ENCODE measurements at regions not wholly inside any gene's neighbourhood (a gene's known extent, or its start where the extent isn't known, plus 50 kb on each side); places are given as distances from the start of the nearest gene placed in this dataset.
"Not testable (repeated sequence)": the region's sequence is repeated elsewhere in the genome, so short reads cannot be mapped to it uniquely, and the experiment has no call there.

DNA sequence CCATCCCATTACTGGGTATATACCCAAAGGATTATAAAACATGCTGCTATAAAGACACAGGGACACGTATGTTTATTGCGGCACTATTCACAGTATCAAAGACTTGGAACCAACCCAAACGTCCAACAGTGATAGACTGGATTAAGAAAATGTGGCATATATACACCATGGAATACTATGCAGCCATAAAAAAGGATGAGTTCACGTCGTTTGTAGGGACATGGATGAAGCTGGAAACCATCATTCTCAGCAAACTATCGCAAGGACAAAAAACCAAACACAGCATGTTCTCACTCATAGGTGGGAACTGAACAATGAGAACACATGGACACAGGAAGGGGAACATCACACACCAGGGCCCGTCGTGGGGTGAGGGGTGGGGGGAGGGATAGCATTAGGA lies 106.1 kb downstream of the CHD1L start:
- not testable (repeated sequence) for FAIRE-seq

DNA sequence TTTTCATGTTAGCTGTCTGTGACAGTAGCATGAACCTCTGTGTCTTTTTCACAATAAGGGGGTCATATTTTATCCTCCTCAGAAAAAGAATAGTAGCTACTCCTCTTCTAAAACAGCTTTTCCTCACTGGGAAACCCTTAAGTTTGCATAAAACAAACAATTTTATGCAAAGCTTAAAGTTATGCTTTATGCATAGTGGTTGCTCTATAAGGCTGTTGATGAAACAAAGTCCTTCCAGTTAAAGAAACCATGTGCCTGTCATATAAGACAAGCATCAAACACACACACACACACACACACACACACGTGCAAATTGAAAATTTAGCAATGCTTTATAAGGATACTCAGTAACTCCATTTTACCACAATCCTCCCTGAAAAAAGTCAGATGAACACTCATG lies 107.0 kb downstream of the CHD1L start:
- FAIRE-seq = no peak

DNA sequence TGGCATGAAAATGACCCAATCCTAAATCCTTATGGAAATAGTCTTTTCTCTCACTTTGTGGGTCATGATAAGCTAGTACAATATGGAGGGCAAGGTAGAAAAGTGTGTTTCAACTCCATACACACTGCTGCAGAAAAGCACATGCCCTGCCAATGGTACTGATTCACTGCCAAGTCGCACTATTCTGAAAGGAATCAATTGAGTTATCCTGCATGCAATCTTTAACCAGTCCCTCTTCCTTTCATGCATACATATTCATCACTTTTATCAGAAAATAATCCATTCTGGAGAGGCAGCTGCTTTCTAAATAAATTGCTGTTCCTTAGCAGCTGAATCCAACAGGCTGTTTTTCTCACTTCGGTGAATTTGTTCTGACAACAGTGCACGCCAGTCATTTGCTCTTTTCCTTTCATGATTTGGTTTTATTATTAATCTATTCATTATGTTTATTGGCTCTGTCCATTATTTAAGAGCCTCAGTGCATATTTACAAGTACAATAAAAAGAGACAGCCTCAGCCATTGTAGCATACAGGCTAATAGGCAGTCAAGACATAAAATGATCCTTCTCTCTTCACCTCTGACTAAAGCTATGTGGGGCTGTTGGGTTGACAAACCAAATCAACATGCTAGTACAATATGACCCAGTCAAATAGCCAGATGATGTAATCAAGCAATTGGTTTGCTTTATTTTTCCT lies 108.8 kb downstream of the CHD1L start:
- FAIRE-seq = no peak

DNA sequence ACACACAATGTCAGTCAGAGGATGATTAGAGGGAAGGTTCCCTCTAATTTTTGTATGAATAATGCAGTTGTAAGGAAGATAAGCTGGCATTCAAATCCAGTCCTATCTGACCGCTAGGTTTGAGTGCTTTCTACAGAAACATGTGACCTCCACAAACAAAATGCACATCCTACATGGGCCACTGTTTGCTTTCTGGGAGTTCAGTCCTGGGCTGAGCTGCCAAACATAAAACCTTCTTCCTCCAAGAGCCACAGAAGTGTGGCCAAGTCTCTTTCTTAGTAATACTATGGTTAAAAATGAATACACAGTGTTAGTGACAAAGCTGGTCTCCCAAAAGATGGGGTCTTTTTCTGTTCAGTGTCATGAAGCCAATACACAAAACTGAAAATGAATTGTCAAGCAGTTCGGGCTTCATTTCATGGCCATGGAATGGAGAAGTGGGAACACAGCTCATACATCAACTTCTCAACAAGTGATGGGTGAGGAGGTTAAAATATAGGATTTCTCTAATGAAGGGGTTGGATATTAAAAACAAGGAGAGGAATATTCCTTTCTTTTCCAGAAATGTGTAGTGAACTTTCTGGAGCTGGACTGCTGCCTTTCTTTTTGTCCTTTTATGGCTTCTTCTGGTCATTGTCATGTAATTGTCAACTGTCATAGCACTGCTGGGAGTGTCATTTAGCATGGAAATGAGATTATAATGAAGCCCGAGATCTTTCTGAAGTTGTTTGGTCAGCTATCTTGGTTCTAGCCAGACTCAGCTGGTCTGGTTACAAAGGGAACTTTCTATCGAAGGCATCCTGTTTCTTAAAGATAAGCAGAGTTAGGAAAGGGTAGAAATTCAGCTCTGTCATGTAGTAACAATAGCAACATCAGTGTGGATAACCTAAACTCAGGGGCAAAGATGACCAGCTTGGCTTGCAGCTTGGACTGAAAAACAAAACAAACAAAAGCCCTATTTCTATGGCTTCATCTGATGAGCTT lies 135.1 kb downstream of the CHD1L start:
- no peak for FAIRE-seq

DNA sequence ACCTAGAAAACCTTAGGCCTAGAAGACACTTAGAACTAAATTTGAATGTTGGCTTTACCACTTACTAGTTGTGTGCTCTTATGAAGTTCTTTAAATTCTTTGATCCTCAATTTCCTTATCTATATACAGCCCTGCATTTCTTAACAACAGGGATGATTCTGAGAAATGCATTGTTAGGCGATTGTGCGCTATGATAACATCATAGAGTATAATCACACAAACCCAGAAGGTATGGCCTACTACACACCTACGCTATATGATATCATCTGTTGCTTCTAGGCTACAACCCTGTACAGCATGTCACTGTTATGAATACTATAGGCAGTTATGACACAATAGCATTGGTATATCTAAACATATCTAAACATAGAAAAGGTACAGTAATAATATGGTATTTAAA lies 137.4 kb downstream of the CHD1L start:
- no peak for FAIRE-seq

DNA sequence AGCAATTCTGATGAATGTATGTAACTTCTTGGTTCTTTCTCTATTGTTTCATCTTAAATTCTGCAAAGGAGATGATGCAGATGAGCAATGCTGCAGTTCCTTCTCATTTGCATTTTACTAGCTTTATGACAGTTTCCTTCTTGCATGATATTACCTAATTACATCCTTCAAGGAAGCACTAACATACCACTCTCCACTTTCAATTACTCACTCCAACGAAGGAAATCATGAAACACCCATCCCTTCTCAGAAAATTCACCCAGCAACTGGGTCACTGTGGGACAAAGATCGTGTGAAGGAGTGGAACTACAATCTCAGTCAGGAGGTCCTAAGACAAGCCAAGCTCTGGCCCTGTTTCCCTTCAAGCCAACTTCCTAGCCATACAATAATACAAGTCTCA lies 142.3 kb downstream of the CHD1L start:
- no peak for FAIRE-seq

DNA sequence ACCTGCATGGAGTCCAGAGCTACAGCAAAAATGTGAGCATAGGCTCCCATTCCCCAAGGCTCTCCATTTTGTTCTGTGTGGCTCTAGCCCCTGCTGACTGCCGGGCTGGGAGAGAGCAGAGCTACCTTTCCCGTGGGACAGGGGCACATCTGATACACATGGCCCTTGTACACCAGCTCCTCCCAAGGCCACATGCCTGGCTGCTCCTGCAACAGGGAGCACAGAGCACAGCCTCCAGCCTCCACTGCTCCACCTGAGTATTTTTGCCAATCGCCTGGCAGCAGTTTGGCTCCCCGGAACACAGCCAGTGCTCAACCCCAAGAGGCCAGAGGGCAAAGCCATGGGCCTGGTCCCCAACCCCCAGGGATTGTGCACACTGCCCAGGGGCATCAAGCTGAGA lies 146.5 kb downstream of the CHD1L start:
- FAIRE-seq = no peak

DNA sequence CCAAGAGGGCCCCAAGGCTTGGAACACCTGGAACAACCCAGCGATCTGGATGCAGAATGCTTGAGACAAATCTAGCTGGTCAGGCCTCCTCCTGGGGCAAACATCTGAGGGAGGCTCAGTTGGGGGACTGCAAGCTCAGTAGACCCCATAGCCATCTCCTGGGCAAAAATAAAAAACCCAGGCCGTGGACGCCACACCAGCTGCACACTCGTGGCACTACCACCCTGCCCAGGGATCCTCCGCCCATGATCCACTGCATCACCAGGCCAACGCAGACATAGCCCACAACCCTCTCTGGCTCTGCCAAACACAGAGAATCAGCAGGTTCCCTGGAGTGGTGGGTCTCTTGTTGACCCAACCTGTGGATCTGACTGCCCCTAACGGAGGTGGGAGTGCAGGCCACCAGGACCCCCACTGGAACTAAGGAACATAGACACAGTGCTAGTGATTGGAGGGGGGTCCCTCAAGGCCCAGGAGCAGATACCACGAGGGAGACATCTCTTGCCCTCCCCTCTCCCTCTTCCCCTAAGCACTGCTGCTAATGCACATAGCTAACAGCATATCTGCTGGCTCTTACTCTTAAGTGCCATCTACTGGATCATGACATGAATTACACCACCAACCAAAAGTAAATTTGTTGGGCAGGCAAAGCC lies 147.2 kb downstream of the CHD1L start:
- peak; percentile 90 for FAIRE-seq

DNA sequence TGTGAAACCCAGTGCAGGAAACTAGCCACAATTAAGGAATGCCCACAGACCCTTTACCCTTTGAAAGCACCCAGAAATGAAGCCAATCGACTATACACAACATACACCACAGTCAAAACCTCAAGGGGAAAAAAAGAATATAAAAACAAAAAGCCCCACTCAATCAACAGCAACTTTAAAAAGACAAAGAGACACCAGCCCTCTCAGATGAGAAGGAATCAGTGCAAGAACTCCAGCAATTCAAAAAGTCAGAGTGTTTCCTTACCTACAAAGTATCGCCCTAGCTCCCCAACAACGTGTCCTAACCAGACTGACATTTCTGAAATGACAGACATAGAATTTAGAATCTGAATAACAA lies 147.7 kb downstream of the CHD1L start:
- no peak for FAIRE-seq

DNA sequence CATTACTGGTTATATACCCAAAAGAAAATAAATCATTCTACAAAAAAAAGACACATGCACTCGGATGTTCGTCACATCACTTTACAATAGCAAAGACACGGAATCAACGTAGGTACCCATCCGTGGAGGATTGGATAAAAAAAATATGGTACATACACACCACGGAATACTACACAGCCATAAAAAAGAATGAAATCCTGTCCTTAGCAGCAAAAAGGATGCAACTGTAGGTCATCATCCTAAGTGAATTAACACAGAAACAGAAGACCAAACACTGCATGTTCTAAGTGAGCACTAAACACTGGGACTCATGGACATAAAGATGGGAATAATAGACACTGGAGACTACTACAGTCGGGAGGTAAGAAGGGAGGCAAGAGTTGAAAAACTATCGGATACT lies 148.6 kb downstream of the CHD1L start:
- FAIRE-seq = no peak

DNA sequence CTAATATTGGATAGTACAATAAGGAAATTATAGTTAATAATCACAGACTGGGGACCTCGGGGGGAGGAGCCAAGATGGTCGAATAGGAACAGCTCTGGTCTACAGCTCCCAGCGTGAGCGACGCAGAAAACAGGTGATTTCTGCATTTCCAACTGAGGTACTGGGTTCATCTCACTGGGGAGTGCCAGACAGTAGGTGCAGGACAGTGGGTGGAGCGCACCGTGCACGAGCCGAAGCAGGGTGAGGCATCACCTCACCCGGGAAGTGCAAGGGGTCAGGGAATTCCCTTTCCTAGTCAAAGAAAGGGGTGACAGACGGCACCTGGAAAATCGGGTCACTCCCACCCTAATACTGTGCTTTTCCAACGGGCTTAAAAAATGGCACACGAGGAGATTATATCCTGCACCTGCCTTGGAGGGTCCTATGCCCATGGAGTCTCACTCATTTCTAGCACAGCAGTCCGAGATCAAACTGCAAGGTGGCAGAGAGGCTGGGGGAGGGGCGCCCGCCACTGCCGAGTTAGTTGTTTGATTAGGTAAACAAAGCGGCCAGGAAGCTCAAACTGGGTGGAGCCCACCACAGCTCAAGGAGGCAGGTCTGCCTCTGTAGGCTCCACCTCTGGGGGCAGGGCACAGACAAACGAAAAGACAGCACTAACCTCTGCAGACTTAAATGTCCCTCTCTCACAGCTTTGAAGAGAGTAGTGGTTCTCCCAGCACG lies 138.8 kb upstream of the BCL9 start:
- not testable (repeated sequence) for FAIRE-seq

DNA sequence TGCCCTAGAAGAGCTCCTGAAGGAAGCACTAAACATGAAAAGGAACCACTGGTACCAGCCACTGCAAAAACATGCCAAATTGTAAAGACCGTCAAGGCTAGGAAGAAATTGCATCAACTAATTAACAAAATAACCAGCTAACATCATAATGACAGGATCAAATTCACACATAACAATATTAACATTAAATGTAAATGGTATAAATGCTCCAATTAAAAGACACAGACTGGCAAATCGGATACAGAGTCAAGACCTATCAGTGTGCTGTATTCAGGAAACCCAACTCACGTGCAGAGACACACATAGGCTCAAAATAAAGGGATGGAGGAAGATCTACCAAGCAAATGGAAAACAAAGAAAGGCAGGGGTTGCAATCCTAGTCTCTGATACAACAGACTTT lies 137.0 kb upstream of the BCL9 start:
- FAIRE-seq = not testable (repeated sequence)

DNA sequence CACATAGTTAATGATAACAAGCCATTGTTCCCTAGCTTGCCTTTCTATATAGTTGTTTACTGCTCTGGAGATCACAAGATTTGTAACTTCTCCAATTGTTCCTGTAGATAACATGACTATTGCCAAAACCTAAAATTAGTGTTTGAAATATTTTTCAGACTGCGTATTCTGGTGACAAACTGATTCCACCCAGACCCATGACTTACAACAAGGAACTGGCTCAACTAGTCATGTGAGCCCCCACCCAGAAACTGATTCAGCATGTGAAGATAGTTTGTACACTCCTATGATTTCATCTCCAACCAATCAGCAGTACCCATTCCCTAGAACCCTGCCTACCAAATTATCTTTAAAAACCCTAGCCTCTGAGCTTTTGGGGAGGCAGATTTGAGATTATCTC lies 131.4 kb upstream of the BCL9 start:
- no peak for FAIRE-seq

DNA sequence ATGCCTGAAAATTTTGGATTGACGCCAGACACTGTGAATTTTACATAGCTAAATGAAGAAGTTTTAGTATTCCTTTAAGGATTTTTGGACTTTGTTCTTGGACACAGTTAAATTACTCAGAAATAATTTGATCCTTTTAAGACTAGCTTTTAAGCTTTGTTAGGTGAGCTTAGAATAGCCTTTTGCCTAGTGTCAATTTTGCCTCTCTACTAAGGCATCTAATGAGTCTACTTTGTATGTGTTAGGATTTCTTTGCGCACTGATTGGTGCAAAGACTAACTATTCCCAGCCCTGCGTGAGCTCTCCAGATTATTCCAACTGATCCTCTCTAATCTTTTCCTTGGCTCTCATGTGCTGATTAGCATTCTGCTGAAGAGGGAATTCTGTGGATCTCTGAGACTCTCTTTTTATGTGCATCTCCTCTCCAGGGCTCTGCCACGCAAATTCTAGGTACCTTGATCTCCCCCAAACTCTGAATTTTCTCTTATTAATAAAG lies 128.1 kb upstream of the BCL9 start:
- no peak for FAIRE-seq

DNA sequence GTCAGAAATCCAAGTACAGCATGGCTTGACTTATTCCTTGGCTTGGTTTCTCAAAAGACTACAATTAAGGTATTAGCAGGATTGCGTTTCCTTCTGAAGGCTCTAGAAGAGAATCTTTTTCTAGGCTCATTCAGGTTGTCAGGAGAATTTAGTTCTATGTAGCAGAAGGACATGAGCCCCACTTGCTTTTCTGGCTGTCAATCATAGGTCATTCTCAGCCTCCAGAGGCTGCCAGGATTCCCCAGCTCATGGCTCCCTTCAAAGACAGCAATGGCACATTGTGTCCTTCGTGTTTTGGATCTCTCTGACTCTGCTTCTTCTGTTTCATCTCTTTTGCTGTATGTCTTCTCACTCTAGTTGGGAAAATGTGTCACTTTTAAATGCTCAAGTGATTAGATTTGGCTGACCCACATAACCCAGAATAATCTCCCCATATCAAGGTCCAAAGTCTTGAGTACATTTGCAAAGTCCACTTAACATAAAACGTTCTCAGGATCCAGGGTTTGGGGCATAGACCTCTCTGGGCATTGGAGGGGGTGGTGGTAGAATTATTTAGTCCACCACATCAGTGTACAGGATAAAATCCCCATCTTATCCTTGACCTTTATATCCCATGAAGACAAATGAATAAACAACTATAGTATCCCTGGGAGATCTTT lies 126.7 kb upstream of the BCL9 start:
- no peak for FAIRE-seq

DNA sequence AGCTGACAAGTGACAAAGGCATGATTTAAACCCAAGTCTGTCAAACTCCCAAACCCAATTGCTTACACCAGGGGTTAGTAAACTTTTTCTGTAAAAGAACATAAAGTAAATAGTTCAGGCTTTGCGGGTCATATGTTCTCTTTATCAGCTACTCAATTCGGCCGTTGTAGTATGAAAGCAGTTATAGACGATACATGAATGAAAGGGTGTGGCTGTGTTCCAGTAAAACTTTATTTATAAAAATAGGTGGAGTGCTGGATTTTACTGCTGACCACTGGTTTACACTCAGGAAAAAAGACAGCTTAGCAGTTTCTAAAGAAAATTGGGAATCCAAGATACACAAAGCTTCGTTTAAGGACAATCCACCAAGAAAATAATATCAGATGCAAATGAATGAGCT lies 124.3 kb upstream of the BCL9 start:
- no peak for FAIRE-seq

DNA sequence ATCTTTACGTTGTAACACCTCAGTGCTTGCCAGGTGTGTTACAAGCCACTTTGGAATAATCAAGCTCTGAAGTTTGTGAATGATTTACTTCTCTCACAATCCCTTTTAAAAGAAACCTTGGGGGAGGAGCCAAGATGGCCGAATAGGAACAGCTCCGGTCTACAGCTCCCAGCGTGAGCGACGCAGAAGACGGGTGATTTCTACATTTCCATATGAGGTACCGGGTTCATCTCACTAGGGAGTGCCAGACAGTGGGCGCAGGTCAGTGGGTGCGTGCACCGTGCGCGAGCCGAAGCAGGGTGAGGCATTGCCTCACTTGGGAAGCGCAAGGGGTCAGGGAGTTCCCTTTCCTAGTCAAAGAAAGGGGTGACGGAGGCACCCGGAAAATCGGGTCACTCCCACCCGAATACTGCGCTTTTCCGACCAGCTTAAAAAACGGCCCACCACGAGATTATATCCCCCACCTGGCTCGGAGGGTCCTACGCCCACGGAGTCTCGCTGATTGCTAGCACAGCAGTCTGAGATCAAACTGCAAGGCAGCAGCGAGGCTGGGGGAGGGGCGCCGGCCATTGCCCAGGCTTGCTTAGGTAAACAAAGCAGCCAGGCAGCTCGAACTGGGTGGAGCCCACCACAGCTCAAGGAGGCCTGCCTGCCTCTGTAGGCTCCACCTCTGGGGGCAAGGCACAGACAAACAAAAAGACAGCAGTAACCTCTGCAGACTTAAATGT lies 118.0 kb upstream of the BCL9 start:
- not testable (repeated sequence) for FAIRE-seq

DNA sequence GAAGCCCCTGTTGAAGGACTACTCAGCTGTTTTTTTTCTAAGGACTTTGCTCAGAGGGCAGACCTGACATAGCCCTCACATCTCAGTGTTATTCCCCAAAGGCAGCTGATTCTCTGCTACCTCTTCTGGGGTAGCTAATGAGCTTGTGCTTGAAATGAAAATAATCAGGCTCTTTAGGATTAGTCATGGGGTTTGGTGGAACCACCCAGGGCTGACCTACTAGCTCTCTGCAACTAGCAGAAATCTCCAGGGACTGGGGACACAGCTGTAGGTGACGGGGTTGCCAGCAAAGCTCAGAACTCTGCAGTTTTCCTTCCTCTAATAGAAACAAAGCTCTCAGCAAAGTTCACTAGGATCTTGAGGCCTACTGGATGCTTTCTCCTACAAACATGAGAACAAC lies 106.4 kb upstream of the BCL9 start:
- FAIRE-seq = no peak

DNA sequence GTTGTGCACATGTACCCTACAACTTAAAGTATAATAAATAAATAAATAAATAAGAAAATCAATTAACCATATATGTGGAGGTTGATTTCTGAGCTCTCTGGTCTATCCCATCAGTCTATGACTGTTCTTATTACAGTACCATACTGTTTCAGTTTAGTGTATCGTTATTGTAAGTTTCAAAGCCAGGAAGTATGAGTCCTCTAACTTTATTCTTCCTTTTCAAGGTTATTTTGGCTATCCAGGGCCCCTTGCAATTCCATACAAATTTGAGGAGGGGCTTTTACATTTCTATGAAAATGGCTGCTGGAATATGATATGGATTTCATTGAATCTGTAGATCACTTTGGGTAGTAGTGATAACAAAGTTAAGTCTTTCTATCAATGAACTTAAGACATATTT lies 96.9 kb upstream of the BCL9 start:
- FAIRE-seq = no peak

DNA sequence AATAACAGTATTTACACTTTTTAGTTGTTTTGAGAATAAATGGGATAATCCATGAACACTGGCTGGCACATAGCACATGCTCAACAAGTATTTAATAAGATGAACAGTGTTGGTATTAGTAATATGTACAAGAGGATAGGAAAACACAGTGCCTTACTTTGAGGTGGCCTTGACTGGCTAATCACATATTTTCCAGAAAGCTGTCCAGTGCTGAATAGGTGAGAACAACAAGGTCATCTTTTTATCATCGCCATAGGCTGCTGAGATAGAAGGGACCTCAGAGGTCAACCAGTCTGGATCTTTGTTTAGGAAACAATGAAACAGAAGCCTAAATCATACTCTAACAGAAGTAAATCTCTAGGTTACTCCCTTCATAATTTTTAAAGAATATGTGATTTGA lies 89.7 kb upstream of the BCL9 start:
- no peak for FAIRE-seq

DNA sequence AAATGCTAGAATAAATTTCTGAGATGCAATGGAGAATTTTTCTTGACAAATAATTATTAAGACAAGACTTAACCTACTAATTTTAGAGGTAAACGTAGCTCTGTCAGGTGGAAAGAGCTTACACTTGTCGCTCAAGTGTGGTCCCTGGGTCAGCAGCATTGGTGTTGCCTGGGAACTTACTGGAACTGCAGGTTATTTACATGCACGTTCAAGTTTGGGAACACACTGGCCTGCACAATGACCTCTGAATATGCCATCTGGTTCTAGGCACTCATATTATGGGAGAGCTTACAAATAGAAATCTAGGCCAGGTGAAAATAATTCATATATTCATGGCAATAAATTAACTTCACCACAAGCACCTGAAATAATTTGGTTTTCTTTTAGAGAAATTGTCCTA lies 88.5 kb upstream of the BCL9 start:
- no peak for FAIRE-seq

DNA sequence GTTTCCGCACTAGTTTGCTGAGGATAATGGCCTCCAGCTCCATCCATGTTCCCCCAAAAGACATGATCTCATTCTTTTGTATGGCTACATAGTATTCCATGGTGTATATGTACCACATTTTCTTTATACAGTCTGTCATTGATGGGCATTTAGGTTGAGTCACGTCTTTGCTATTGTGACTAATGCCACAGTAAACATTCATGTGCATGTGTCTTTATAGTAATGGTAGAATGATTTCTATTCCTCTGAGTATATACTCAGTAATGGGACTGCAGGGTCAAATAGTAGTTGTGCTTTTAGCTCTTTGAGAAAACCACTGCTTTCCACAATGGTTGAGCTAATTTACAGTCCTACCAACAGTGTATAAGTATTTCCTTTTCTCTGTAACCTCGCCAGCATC lies 78.3 kb upstream of the BCL9 start:
- no peak for FAIRE-seq
